Coronary artery (tissue), 2 donors: ENCODE measurements at regions not wholly inside any gene's neighbourhood (a gene's known extent, or its start where the extent isn't known, plus 50 kb on each side); places are given as distances from the start of the nearest gene placed in this dataset.

Source experiments
- DNase-seq: peaks from one replicate; pipeline ENCODE4 v3.0.0-alpha.2; 2017; ENCODE audit warnings: low spot score
- H3K27ac ChIP-seq, 2 donors: fragments of 200-600 bp; sonication (generic); one replicate each; pipeline ENCODE4 v1.5.1; 2016 to 2019
- H3K4me3 ChIP-seq: fragments of 200-600 bp; sonication (generic); 2 replicates; pipeline ENCODE4 v1.5.1; 2016; ENCODE audit warnings: mild to moderate bottlenecking, moderate library complexity
- CTCF ChIP-seq: fragments of 200-600 bp; sonication (generic); IDR thresholded peaks from one replicate; pipeline ENCODE4 v1.5.1; 2019; ENCODE audit warnings: antibody characterized with exemption

DNA sequence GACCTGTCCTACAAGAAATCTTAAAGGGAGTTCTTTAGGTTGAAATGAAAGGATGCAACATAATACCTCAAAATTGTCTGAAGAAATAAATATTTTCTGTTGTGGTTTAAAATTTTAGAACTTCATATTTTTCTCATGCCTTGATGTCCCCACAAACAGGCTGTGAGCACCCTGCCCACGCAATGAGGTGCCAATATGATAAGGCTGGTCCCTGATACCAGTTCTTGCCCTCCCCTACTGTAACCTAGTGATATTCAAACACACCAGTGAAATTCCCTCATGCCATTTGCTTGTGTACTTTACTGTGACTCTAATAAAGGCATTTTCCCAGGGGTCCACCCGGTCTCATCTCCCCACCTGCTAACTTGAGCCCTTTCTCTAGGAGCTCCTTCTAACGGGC is 67.3 kb upstream of the SIRPG start:
- Histone ChIP-seq H3K4me3 (no peak overlapping the region), H3K27ac (no peak overlapping the region)
- no peak for TF ChIP-seq CTCF
- no peak for DNase-seq

DNA sequence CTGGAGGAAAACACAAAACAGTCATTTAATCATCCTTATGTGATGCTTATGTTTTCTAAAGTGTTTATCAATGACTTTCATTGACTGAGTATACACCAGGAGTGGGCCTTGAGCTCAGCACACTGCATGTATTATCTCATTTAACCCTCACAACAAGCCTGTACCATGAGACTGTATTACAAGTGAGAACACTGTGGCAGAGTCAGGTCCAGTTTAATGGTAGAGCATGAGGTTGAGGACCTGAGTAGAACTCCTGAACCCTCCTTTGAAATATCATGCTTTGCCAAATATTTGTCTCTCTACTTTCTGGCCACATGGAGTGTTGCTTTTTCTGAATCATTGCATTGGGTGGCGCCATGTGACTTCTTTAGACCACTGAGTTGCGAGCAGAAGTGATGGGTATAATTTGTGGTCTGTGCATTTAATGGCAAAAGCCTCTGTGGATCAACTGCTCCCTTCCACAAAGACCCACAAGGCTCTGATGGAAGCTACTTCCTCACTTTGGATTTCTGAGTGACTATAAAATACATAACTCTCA is 65.0 kb upstream of the SIRPG start:
- no peak for DNase-seq
- no peak for TF ChIP-seq CTCF
- Histone ChIP-seq H3K4me3 (no peak overlapping the region), H3K27ac (no peak overlapping the region)

DNA sequence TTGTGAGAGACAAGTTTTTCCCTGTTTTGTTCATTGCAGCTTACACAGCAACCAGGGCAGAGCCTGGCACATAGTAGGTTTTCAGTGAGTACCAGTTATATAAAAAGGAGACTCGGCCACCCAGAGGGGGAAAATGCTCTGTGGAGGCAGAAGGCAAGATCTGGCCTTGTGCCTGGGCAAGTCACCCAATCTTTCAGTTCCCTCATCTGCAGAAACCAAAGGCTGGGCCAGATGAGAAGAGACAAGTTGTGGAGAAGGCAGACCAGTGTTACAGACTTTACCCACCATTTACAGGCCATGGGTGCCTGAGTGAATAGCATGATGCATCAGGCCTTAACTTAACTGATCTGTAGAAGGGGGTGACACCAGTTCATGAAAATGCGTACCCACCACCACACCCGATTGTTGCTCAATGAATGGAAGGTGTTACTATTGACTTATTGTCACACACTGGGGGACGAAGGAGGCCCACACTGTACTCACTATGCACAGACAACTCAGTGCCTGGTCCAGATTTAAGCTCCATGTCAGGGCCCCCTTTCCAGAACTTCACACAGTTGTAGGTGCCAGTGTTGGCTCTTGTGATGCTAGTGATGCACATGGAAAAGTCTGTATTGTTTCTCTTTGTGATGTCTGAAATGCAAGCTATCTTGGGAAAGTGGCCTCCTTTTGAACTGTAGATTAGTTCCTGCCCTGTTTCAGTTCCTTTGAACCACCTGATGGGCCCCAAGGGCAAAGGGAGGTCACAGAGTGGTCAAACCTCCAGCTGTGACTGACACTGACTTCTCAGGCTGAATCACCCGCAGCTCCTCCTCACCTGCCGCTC is 64.3 kb upstream of the SIRPG start:
- TF ChIP-seq CTCF = no peak
- H3K4me3 ChIP-seq = no peak overlapping the region
- H3K27ac ChIP-seq = no peak overlapping the region
- no peak for DNase-seq

GRCh38 chr20:1720845-1721475 is 63.4 kb upstream of the SIRPG start:
- no peak overlapping the region for H3K4me3 ChIP-seq
- DNase-seq = no peak
- TF ChIP-seq CTCF = no peak
- H3K27ac ChIP-seq = no peak overlapping the region

GRCh38 chr20:1720226-1720625 is 62.6 kb upstream of the SIRPG start:
- TF ChIP-seq CTCF = no peak
- H3K27ac ChIP-seq = no peak overlapping the region
- H3K4me3 ChIP-seq = no peak overlapping the region
- no peak for DNase-seq

DNA sequence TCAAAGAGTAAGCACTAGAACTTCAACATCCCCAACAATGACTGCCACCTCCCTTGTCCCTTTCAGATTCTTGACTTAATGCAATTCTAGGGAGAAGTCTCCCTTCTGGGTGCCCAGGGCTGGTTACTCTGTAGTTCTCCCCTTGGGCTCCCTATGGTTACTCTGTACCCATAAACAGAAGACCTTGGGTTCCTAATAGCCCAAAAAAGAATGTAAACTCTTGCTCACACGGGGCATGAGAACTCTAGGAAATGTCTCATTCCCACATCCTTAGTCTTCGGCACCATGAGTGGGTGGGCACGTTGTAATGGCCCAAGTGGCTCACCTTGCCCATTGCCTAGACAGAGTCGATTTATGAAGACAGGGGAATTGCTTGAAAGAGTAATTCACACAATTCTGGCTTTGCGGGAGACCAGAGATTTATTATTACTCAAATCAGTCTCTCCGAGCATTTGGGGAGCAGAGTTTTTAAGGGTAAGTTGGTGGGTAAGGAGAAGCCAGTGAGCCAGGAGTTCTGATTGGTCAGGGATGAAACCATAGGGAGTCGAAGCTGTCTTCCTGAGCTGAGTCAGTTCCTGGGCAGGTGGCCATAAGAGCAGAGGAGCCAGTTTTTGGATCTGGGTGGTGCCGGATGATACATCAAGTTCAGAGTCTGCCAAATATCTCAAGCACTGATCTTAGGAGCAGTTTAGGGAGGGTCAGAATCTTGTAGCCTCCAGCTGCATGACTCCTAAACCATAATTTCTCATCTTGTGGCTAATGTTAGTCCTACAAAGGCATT is 61.2 kb upstream of the SIRPG start:
- DNase-seq = no peak
- no peak for TF ChIP-seq CTCF
- H3K4me3 ChIP-seq = no peak overlapping the region
- no peak overlapping the region for H3K27ac ChIP-seq
